Retinal pigment epithelial cell (primary cell): ENCODE measurements at regions not wholly inside any gene's neighbourhood (a gene's known extent, or its start where the extent isn't known, plus 50 kb on each side); places are given as distances from the start of the nearest gene placed in this dataset.

Experiments
- DNase-seq: peaks from one replicate; pipeline ENCODE4 v3.0.0-alpha.2; 2010; ENCODE audit warnings: low read depth
- H3K4me3 ChIP-seq: 2 replicates; pipeline ENCODE4 v1.5.1; 2011; ENCODE audit warnings: mild to moderate bottlenecking, low read length, control low read depth, moderate library complexity
- TF ChIP-seq, protein P1 (sequence below): conservative IDR thresholded peaks from 2 replicates; pipeline ENCODE4 v1.5.1; 2011; ENCODE audit warnings: low read depth, low read length, control low read depth, inconsistent platforms

GRCh38 chr1:30190511-30191153, 532.8 kb downstream of the MATN1 start:
- DNase-seq, result no peak
- TF ChIP-seq, protein P1, sequence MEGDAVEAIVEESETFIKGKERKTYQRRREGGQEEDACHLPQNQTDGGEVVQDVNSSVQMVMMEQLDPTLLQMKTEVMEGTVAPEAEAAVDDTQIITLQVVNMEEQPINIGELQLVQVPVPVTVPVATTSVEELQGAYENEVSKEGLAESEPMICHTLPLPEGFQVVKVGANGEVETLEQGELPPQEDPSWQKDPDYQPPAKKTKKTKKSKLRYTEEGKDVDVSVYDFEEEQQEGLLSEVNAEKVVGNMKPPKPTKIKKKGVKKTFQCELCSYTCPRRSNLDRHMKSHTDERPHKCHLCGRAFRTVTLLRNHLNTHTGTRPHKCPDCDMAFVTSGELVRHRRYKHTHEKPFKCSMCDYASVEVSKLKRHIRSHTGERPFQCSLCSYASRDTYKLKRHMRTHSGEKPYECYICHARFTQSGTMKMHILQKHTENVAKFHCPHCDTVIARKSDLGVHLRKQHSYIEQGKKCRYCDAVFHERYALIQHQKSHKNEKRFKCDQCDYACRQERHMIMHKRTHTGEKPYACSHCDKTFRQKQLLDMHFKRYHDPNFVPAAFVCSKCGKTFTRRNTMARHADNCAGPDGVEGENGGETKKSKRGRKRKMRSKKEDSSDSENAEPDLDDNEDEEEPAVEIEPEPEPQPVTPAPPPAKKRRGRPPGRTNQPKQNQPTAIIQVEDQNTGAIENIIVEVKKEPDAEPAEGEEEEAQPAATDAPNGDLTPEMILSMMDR, result no peak
- H3K4me3 ChIP-seq, result no peak overlapping the region

GRCh38 chr1:30189818-30190500, 533.4 kb downstream of the MATN1 start:
- no peak overlapping the region for H3K4me3 ChIP-seq
- TF ChIP-seq, protein P1, result no peak
- DNase-seq, result no peak

DNA sequence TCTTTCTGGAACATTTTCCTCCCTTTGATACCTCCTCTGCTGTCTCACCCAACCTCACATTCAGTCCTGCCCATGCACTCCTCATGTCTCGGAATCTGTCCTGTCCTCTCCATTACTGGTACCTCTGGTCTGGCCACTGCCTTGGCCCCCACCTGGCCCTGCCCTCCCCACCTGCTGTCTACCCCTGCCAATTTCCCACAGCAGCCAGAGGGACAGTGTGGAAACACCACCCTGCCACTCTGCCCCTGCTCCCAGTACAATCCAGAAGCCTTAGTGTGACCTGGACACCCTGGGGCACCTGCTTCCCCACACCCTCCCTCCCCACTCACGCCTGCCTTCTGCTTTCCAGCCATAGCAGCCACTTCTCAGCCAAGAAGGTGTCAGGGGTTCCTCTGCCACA, 534.4 kb downstream of the MATN1 start:
- DNase-seq, result no peak
- TF ChIP-seq, protein P1, result no peak
- no peak overlapping the region for H3K4me3 ChIP-seq

- no peak for DNase-seq
- TF ChIP-seq, protein P1, result no peak
- no peak overlapping the region for H3K4me3 ChIP-seq
Observed at GRCh38 chr1:30188329-30188728, 535.1 kb downstream of the MATN1 start.

DNA sequence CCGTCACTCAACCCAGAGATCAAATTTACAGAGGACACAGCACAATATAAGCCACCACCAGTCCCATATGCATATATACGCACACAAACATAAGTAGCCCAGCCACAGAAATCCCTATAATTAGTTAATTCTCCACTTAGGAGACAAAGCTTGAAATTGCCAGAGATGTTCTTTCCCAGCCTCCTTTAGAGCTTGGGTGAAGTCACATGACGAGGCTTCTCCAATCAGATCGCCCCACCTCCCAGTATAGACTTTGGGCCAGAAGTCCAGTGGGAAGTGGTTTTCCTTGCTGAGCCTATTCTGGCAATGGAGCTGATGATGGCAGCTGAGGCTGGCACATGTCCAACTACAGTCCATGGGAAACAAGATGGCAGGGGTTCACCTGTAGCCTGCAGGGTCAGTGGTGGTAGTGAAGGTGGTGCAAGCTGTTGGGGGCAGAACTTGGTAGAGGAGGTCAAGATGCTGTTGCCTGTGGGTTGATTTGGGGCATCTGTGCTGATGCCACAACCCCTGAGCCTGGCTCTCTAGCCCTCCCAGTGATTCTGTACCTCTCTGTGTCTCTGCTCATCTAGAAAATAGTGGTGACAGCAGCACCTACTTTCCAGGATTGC, 535.9 kb downstream of the MATN1 start:
- TF ChIP-seq, protein P1, result no peak
- H3K4me3 ChIP-seq, result no peak overlapping the region
- no peak for DNase-seq

- TF ChIP-seq, protein P1, result no peak
- DNase-seq, result no peak
- H3K4me3 ChIP-seq, result no peak overlapping the region
Observed at GRCh38 chr1:30186586-30186985, 536.8 kb downstream of the MATN1 start.

DNA sequence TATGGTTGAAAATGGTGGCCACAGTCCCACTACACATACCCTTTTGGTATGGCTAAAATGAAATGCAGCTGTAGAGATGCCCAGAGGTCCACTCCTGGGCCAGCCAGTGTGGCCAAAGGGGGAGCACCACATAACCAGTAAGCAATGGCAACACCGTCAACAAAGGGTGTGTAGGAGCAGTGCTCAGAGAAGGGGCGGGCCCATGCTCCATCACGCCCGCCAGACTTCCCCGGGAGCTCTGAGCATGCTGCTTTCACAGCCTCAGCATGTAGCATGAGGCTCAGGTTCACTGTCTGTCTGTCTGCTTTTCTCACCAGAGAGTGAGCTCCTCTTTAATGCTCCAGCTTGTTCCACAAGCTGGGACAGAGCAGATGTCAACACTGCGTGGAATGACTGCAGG, 537.6 kb downstream of the MATN1 start:
- H3K4me3 ChIP-seq, result no peak overlapping the region
- DNase-seq, result no peak
- TF ChIP-seq, protein P1, result no peak
